Esophagus squamous epithelium (tissue), 4 donors: ENCODE measurements at regions not wholly inside any gene's neighbourhood (a gene's known extent, or its start where the extent isn't known, plus 50 kb on each side); places are given as distances from the start of the nearest gene placed in this dataset.

Source experiments
- CTCF ChIP-seq, 6 experiments: fragments of 450-650 bp in 4 of 6; fragments of 200-600 bp in 2 of 6; sonication (generic) in 2 of 6; IDR thresholded peaks; one replicate each; pipeline ENCODE4 v1.5.1; 2016 to 2019; ENCODE audit warnings: antibody characterized with exemption in 6 of 6, mild to moderate bottlenecking in 4 of 6, moderate library complexity in 4 of 6
- POLR2A ChIP-seq, 4 donors: fragments of 450-650 bp; IDR thresholded peaks; one replicate each; pipeline ENCODE4 v1.6.1; 2017; ENCODE audit warnings: antibody characterized with exemption in 4 of 4, mild to moderate bottlenecking in 4 of 4, moderate library complexity in 3 of 4

- TF ChIP-seq CTCF (IDR thresholded peaks at IDR 0.05) (no peak), POLR2A (IDR thresholded peaks at IDR 0.05) (no peak)
These were observed 1168.5 kb upstream of the FLRT2 start for GRCh38 chr14:84361476-84361875.
